Uterus (tissue), 3 donors: ENCODE measurements at regions not wholly inside any gene's neighbourhood (a gene's known extent, or its start where the extent isn't known, plus 50 kb on each side); places are given as distances from the start of the nearest gene placed in this dataset.

Experiments used
- DNase-seq, 2 donors: peaks; one replicate each; pipeline ENCODE4 v3.0.0-alpha.2; 2019 to 2020
- H3K27ac ChIP-seq, 2 donors: fragments of 200-600 bp; sonication (generic); 1 replicate in 1 of 2; 2 replicates in 1 of 2; pipeline ENCODE4 v1.5.1; 2016 to 2018
- H3K27me3 ChIP-seq, 2 donors: fragments of 200-600 bp; sonication (generic); one replicate each; pipeline ENCODE4 v1.5.1; 2018 to 2019; ENCODE audit warnings: control low read depth in 1 of 2
- H3K36me3 ChIP-seq, 2 donors: fragments of 200-600 bp; sonication (generic); one replicate each; pipeline ENCODE4 v1.5.1; 2019; ENCODE audit warnings: control low read depth in 1 of 2
- H3K4me1 ChIP-seq, 2 donors: fragments of 200-600 bp; sonication (generic); one replicate each; pipeline ENCODE4 v1.5.1; 2018 to 2019; ENCODE audit warnings: control low read depth in 1 of 2
- H3K4me3 ChIP-seq, 2 donors: fragments of 200-600 bp; sonication (generic); 1 replicate in 1 of 2; 2 replicates in 1 of 2; pipeline ENCODE4 v1.5.1; 2018 to 2019; ENCODE audit warnings: mild to moderate bottlenecking in 1 of 2
- H3K9me3 ChIP-seq, 2 donors: fragments of 200-600 bp; sonication (generic); one replicate each; pipeline ENCODE4 v1.5.1; 2019; ENCODE audit warnings: control low read depth in 1 of 2
- CTCF ChIP-seq, 4 experiments: fragments of 200-600 bp in 2 of 4; fragments of 450-650 bp in 2 of 4; sonication (generic) in 2 of 4; IDR thresholded peaks; one replicate each; pipeline ENCODE4 v1.5.1; 2016 to 2019; ENCODE audit warnings: antibody characterized with exemption in 4 of 4, mild to moderate bottlenecking in 2 of 4, moderate library complexity in 1 of 4
- POLR2A ChIP-seq, 2 donors: fragments of 450-650 bp; IDR thresholded peaks; one replicate each; pipeline ENCODE4 v1.6.1; 2016; ENCODE audit warnings: antibody characterized with exemption in 2 of 2, mild to moderate bottlenecking in 1 of 2, moderate library complexity in 1 of 2
- intact Hi-C: fragments of 100-400 bp; cut with DNase I; formaldehyde crosslinking; loops from one replicate; pipeline ENCODE4 v1.15.1; 2023; ENCODE audit warnings: low total_unique reads
- donor health status: DM: yes; HTN: yes; CAD: no.

- no peak for TF ChIP-seq POLR2A (IDR thresholded peaks at IDR 0.05)
- no peak for TF ChIP-seq CTCF (IDR thresholded peaks at IDR 0.05)
- H3K4me3 ChIP-seq = no peak overlapping the region
These were observed 285.6 kb upstream of the B3GALT2 start for GRCh38 chr1:193471981-193472380.

GRCh38 chr1:193463326-193463932 is 277.0 kb upstream of the B3GALT2 start:
- Histone ChIP-seq H3K36me3 (no peaks in the 10 kb centered on the region), H3K4me1 (no peaks in the 10 kb centered on the region), H3K4me3 (no peak overlapping the region), H3K9me3 (no peaks in the 10 kb centered on the region), H3K27me3 (no peaks in the 10 kb centered on the region), H3K27ac (no peak overlapping the region)
- no peak for DNase-seq
- intact Hi-C loops = no loop called here
- TF ChIP-seq CTCF (IDR thresholded peaks at IDR 0.05) (no peak), POLR2A (IDR thresholded peaks at IDR 0.05) (no peak)

More at GRCh38 chr1:193471981-193472380, 285.6 kb upstream of the B3GALT2 start:
- DNase-seq = no peak
- Histone ChIP-seq H3K27ac (no peak overlapping the region), H3K27me3 (no peaks in the 10 kb centered on the region), H3K36me3 (no peaks in the 10 kb centered on the region), H3K9me3 (no peaks in the 10 kb centered on the region), H3K4me1 (no peaks in the 10 kb centered on the region)
- intact Hi-C loops = no loop called here

- Histone ChIP-seq H3K4me3 (no peak overlapping the region), H3K36me3 (no peaks in the 10 kb centered on the region), H3K4me1 (no peaks in the 10 kb centered on the region), H3K9me3 (no peaks in the 10 kb centered on the region), H3K27ac (no peak overlapping the region), H3K27me3 (no peaks in the 10 kb centered on the region)
- no peak for DNase-seq
- intact Hi-C loops = no loop called here
- no peak for TF ChIP-seq POLR2A (IDR thresholded peaks at IDR 0.05)
- no peak for TF ChIP-seq CTCF (IDR thresholded peaks at IDR 0.05)
These were observed 276.4 kb upstream of the B3GALT2 start for GRCh38 chr1:193462629-193463320.

GRCh38 chr1:193458628-193459027 is 272.2 kb upstream of the B3GALT2 start:
- intact Hi-C loops = no loop called here
- no peak overlapping the region for H3K4me3 ChIP-seq
- H3K36me3 ChIP-seq = no peaks in the 10 kb centered on the region
- H3K27ac ChIP-seq = no peak overlapping the region
- DNase-seq = no peak
- no peaks in the 10 kb centered on the region for H3K27me3 ChIP-seq
- TF ChIP-seq POLR2A (IDR thresholded peaks at IDR 0.05) = no peak
- no peak for TF ChIP-seq CTCF (IDR thresholded peaks at IDR 0.05)
- H3K4me1 ChIP-seq = no peaks in the 10 kb centered on the region
- H3K9me3 ChIP-seq = no peaks in the 10 kb centered on the region

- TF ChIP-seq CTCF (IDR thresholded peaks at IDR 0.05) = no peak
- TF ChIP-seq POLR2A (IDR thresholded peaks at IDR 0.05) = no peak
- Histone ChIP-seq H3K4me3 (no peak overlapping the region), H3K9me3 (no peaks in the 10 kb centered on the region), H3K4me1 (no peaks in the 10 kb centered on the region), H3K27ac (no peak overlapping the region), H3K36me3 (no peaks in the 10 kb centered on the region), H3K27me3 (no peaks in the 10 kb centered on the region)
- intact Hi-C loops = no loop called here
- no peak for DNase-seq
These were observed 271.3 kb upstream of the B3GALT2 start for GRCh38 chr1:193457676-193458075.
